ENCODE measurements at regions not wholly inside any gene's neighbourhood (a gene's known extent, or its start where the extent isn't known, plus 50 kb on each side); places are given as distances from the start of the nearest gene placed in this dataset.

DNA sequence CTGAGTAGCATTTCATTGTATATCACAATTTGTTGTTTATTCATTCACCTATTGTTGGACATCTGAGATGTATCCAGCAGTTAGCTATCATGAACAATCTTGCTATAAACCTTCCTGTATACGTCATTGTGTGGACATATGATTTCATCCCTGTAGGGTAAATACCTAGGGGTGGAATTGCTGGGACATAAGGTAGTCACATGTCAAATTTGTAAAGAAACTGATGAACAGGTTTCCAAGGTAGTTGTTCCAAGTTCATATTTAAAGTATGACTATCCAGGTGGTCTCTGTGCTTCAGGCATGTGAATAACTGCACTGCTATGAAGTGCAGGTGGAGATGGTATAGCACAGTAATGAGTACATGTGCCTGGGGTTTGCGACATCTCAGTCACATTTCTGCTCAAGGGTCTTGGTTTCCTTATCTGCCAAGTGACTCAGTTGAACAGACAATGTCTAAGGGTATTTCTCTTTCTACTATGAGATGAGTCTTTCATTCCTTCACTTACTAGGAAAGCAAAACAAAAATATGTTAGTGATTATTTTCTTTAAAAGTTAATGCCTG, 229.0 kb upstream of the HES1 start:
- H3K4me3 ChIP-seq, result no peak overlapping the region
- no peaks in the 10 kb centered on the region for H3K9me3 ChIP-seq
- no peaks in the 10 kb centered on the region for H3K27me3 ChIP-seq
- DNase-seq (ENCODE audit: extremely low spot score in 2 of 2), result no peak
- intact Hi-C loops (cut with DNase I), result no loop called here
- TF ChIP-seq POLR2AphosphoS5 (IDR thresholded peaks at IDR 0.05; ENCODE audit: insufficient read depth in 1 of 2, low read depth in 1 of 2) (no peak), POLR2A (IDR thresholded peaks at IDR 0.05) (no peak)
- TF ChIP-seq, protein P1, sequence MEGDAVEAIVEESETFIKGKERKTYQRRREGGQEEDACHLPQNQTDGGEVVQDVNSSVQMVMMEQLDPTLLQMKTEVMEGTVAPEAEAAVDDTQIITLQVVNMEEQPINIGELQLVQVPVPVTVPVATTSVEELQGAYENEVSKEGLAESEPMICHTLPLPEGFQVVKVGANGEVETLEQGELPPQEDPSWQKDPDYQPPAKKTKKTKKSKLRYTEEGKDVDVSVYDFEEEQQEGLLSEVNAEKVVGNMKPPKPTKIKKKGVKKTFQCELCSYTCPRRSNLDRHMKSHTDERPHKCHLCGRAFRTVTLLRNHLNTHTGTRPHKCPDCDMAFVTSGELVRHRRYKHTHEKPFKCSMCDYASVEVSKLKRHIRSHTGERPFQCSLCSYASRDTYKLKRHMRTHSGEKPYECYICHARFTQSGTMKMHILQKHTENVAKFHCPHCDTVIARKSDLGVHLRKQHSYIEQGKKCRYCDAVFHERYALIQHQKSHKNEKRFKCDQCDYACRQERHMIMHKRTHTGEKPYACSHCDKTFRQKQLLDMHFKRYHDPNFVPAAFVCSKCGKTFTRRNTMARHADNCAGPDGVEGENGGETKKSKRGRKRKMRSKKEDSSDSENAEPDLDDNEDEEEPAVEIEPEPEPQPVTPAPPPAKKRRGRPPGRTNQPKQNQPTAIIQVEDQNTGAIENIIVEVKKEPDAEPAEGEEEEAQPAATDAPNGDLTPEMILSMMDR (IDR thresholded peaks at IDR 0.05), result no peak
- H3K36me3 ChIP-seq, result no peaks in the 10 kb centered on the region
- peaks cover 9% of the 10 kb centered on the region for H3K4me1 ChIP-seq
- H3K27ac ChIP-seq, result no peak overlapping the region

DNA sequence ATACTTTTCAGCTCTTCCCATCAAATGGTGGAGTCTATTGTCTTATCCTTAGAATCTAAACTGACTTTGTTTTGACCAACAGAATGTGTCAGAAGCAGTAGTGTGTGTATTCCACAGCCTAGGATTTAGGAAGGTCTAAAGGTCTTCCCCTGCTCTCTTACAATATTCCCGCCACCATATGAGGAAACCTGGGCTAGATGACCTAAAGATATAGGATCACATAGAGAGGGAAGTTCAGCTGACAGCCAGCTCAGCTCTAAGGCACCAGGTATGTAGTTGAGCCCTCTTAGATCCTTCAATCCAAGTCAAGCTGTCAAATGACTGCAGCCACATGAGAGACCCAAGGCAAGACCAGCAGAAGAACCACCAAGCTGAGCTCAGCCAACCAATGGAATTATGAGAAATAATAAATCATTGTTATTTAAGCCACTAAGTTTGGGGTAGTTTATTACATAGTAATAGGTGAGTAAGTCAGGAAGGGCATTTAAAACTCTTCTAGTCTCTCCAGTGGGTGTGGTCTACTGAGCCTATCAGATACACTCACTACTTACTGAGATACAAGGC, 227.7 kb upstream of the HES1 start:
- intact Hi-C loops (cut with DNase I), result no loop called here
- peaks cover 9% of the 10 kb centered on the region for H3K4me1 ChIP-seq
- no peaks in the 10 kb centered on the region for H3K27me3 ChIP-seq
- H3K9me3 ChIP-seq, result no peaks in the 10 kb centered on the region
- H3K27ac ChIP-seq, result no peak overlapping the region
- TF ChIP-seq, protein P1 (IDR thresholded peaks at IDR 0.05), result no peak
- TF ChIP-seq POLR2A (IDR thresholded peaks at IDR 0.05) (no peak), POLR2AphosphoS5 (IDR thresholded peaks at IDR 0.05; ENCODE audit: insufficient read depth in 1 of 2, low read depth in 1 of 2) (no peak)
- H3K4me3 ChIP-seq, result no peak overlapping the region
- no peaks in the 10 kb centered on the region for H3K36me3 ChIP-seq
- no peak for DNase-seq (ENCODE audit: extremely low spot score in 2 of 2)

DNA sequence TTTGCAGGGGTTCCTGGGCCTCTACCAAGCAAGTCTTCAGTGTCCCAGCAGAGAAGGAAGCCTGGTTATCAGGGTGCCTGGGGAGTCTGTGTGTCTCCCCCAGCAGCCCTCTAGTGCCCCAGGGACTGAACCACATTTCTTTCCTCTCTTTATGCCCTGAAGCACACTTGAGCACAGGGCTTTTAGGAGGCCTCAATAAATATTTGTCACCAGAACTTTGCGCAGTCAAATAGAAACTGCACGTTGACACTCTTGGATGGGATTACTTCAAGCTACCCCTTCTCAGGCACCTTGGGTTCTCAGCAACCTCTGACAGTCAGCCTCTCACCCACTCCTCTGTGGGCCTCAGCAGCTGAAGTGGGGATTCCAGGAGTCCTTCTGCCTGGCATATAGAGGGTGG, 226.6 kb upstream of the HES1 start:
- DNase-seq (ENCODE audit: extremely low spot score in 2 of 2), result no peak

DNA sequence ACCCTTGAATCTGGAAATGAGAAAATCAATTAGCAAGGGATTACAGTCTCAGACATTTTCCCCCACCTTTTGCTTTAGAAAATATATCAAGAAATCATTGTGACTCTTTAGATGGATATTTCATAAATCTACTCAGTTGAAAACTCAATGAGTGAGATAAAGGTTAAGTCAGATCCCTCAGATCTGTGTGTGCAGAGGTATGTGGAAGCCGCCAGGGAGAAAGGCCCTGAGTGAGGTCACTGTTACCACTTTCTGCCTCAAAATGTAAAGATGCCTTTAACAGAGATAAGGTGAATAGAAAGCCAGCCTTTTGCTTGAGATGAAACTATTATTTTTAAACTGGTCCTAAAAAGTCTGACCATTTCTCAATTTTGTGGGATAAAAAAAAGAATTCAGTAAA, 225.6 kb upstream of the HES1 start:
- Histone ChIP-seq H3K27ac (no peak overlapping the region), H3K4me3 (no peak overlapping the region), H3K36me3 (no peaks in the 10 kb centered on the region), H3K9me3 (no peaks in the 10 kb centered on the region), H3K27me3 (no peaks in the 10 kb centered on the region), H3K4me1 (peaks cover 2% of the 10 kb centered on the region)
- no peak for DNase-seq (ENCODE audit: extremely low spot score in 2 of 2)
- intact Hi-C loops (cut with DNase I), result no loop called here
- no peak for TF ChIP-seq POLR2AphosphoS5 (IDR thresholded peaks at IDR 0.05; ENCODE audit: insufficient read depth in 1 of 2, low read depth in 1 of 2)
- TF ChIP-seq, protein P1 (IDR thresholded peaks at IDR 0.05), result no peak

More for the DNA sequence above, 226.6 kb upstream of the HES1 start:
- H3K27me3 ChIP-seq, result no peaks in the 10 kb centered on the region
- no peak overlapping the region for H3K27ac ChIP-seq
- intact Hi-C loops (cut with DNase I), result no loop called here
- peaks cover 9% of the 10 kb centered on the region for H3K4me1 ChIP-seq
- no peaks in the 10 kb centered on the region for H3K9me3 ChIP-seq
- H3K4me3 ChIP-seq, result no peak overlapping the region
- TF ChIP-seq, protein P1 (IDR thresholded peaks at IDR 0.05), result no peak
- no peak for TF ChIP-seq POLR2AphosphoS5 (IDR thresholded peaks at IDR 0.05; ENCODE audit: insufficient read depth in 1 of 2, low read depth in 1 of 2)
- TF ChIP-seq POLR2A (IDR thresholded peaks at IDR 0.05), result no peak
- no peaks in the 10 kb centered on the region for H3K36me3 ChIP-seq

DNA sequence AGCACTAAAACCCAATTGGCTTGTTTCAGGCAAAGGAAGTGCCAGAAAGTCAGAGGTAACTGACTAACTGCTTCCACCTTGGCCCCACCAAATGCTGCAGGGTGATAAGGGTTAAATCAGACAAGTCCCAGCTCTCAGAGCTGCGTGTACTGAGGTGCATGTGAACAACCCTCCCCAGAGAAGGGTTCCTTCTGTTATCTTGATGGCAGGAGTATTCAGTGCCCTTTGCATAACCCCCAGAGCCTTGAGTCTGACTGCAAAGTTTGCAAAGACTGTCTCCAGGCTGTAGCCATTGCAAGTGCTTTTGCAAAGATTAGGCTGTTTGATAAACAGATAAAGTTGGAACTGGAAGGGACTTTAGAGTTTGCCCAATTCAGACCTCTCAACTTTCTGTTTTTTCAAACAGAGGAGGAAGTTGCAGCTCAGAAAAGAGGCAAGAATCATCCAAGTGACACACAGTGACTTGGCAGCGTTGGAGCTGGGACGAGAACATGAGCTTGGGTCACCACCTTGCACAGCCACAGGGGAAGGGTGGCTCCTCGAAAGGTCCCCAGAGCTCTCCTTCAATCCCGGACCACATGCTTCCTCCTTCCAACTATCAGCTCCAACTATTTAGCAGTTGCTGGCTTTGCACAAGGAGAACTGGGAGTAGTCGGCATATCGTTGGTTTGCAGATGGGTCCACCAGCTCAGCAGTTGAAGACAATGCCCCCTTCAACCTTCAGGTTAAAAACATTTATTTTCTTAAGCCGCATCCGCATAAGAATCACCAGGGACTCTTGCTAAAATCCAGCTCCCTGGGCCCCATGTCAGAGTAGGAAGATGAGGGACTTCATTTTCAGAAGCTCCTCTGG, 224.8 kb upstream of the HES1 start:
- no peaks in the 10 kb centered on the region for H3K27me3 ChIP-seq
- TF ChIP-seq, protein P1 (IDR thresholded peaks at IDR 0.05), result no peak
- TF ChIP-seq POLR2A (IDR thresholded peaks at IDR 0.05) (no peak), POLR2AphosphoS5 (IDR thresholded peaks at IDR 0.05; ENCODE audit: insufficient read depth in 1 of 2, low read depth in 1 of 2) (no peak)
- no peak overlapping the region for H3K27ac ChIP-seq
- no peaks in the 10 kb centered on the region for H3K9me3 ChIP-seq
- H3K4me3 ChIP-seq, result no peak overlapping the region
- intact Hi-C loops (cut with DNase I), result no loop called here
- H3K36me3 ChIP-seq, result no peaks in the 10 kb centered on the region
- peak in 1 of 2 donors; percentile 70 for DNase-seq (ENCODE audit: extremely low spot score in 2 of 2)
- H3K4me1 ChIP-seq, result no peaks in the 10 kb centered on the region
